PC-9 (cell line): ENCODE measurements at regions not wholly inside any gene's neighbourhood (a gene's known extent, or its start where the extent isn't known, plus 50 kb on each side); places are given as distances from the start of the nearest gene placed in this dataset.

Source experiments
- BruUV-seq: library from RNA; stranded (reverse); fragments of 400-500 nt; replicated peaks from 2 replicates; lab custom pipeline; 2021; lab: Mats Ljungman, UMichigan
- CTCF ChIA-PET: fragments of 300-600 bp; sonication (Branson Sonifier 250); formaldehyde crosslinking; loops from one replicate; lab custom pipeline; 2022; ENCODE audit warnings: antibody characterized with exemption; lab: Charles Lee
- POLR2A ChIA-PET: fragments of 300-600 bp; sonication (Branson Sonifier 250); formaldehyde crosslinking; loops from one replicate; lab custom pipeline; 2022; ENCODE audit warnings: antibody characterized with exemption; ENCODE audit not compliant: unreplicated experiment; lab: Charles Lee
- DNase-seq, 2 experiments: peaks; one replicate each; pipeline versions ENCODE4 v3.0.0 to v3.0.0-alpha.2; 2015 to 2022; ENCODE audit warnings: mixed read lengths in 1 of 2
- H2AFZ ChIP-seq: fragments of 200-600 bp; sonication (generic); 2 replicates; pipeline ENCODE4 v1.8.1; 2017; ENCODE audit warnings: antibody characterized with exemption
- H3F3A ChIP-seq: fragments of 200-600 bp; sonication (generic); 2 replicates; pipeline ENCODE4 v1.8.1; 2017; ENCODE audit warnings: antibody characterized with exemption, mild to moderate bottlenecking, low read depth; ENCODE audit not compliant: insufficient read depth
- H3K27ac ChIP-seq: fragments of 200-600 bp; sonication (generic); 2 replicates; pipeline ENCODE4 v1.6.1; 2016; ENCODE audit warnings: mixed run types
- H3K27me3 ChIP-seq: fragments of 200-600 bp; sonication (generic); 2 replicates; pipeline ENCODE4 v1.6.1; 2016; ENCODE audit warnings: low read depth, mixed run types; ENCODE audit not compliant: insufficient read depth
- H3K36me3 ChIP-seq: fragments of 200-600 bp; sonication (generic); 2 replicates; pipeline ENCODE4 v1.6.1; 2016; ENCODE audit warnings: low read depth, mixed run types
- H3K4me1 ChIP-seq: fragments of 200-600 bp; sonication (generic); replicated peaks from 2 replicates; pipeline ENCODE4 v1.6.1; 2016; ENCODE audit warnings: mixed run types; ENCODE audit not compliant: insufficient read depth
- H3K4me2 ChIP-seq: fragments of 200-600 bp; sonication (generic); 2 replicates; pipeline ENCODE4 v1.6.1; 2017; ENCODE audit warnings: mixed run types
- H3K4me3 ChIP-seq: fragments of 200-600 bp; sonication (generic); 2 replicates; pipeline ENCODE4 v1.6.1; 2016; ENCODE audit warnings: mixed run types
- H3K79me2 ChIP-seq: fragments of 200-600 bp; sonication (generic); 2 replicates; pipeline ENCODE4 v1.6.1; 2017; ENCODE audit warnings: low read depth, mixed run types
- H3K9me2 ChIP-seq: fragments of 200-600 bp; sonication (generic); 2 replicates; pipeline ENCODE4 v1.8.1; 2017; ENCODE audit warnings: mild to moderate bottlenecking; ENCODE audit not compliant: insufficient read depth
- H3K9me3 ChIP-seq: fragments of 200-600 bp; sonication (generic); 2 replicates; pipeline ENCODE4 v1.8.1; 2016; ENCODE audit warnings: low read depth; ENCODE audit not compliant: insufficient read depth
- H4K20me1 ChIP-seq: fragments of 200-600 bp; sonication (generic); 2 replicates; pipeline ENCODE4 v1.8.1; 2017; ENCODE audit not compliant: insufficient read depth
- EZH2 ChIP-seq: fragments of 200-600 bp; sonication (generic); IDR thresholded peaks from 2 replicates; pipeline ENCODE4 v1.8.0; 2017; ENCODE audit warnings: antibody characterized with exemption, low read depth
- intact Hi-C: fragments of 100-400 bp; cut with micrococcal nuclease; formaldehyde crosslinking; loops from one replicate; pipeline ENCODE4 v1.10.0; 2022; ENCODE audit not compliant: unreplicated experiment
- TF ChIP-seq, protein P1 (sequence below): fragments of 200-600 bp; sonication (generic); conservative IDR thresholded peaks from 2 replicates; pipeline ENCODE4 v1.6.1; 2017; ENCODE audit warnings: mixed run types, antibody characterized with exemption, mild to moderate bottlenecking, moderate library complexity

DNA sequence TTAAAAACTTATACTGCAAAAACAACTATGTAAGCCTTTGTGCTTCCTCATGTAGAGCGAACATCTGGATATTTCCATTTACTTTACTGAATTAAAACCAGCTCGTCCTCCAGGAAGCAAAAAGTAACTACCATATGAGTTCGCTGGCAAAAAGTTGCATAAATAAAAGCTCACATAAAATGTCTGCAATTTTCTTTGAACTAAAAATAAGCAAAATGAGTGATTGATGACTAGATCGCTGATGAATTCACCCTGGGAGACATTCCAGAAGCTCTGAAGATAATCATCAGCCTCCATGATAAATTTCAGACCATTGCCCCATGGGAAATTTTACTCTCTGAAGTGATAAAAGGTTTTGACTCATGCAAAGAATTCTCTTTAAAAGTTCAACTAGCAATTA, 67.3 kb upstream of the SACS start:
- intact Hi-C loops: no loop called here
- no peak overlapping the region for H3K4me2 ChIP-seq
- no peak for DNase-seq
- H3K27ac ChIP-seq: no peak overlapping the region
- H3K79me2 ChIP-seq: no peaks in the 10 kb centered on the region
- CTCF ChIA-PET: no interaction called here
- no peaks in the 10 kb centered on the region for H3K36me3 ChIP-seq
- no peak overlapping the region for H3K4me3 ChIP-seq
- no TSS peak for BruUV-seq
- H3K9me3 ChIP-seq: no peaks in the 10 kb centered on the region
- H3K9me2 ChIP-seq: no peaks in the 10 kb centered on the region
- TF ChIP-seq, protein P1, sequence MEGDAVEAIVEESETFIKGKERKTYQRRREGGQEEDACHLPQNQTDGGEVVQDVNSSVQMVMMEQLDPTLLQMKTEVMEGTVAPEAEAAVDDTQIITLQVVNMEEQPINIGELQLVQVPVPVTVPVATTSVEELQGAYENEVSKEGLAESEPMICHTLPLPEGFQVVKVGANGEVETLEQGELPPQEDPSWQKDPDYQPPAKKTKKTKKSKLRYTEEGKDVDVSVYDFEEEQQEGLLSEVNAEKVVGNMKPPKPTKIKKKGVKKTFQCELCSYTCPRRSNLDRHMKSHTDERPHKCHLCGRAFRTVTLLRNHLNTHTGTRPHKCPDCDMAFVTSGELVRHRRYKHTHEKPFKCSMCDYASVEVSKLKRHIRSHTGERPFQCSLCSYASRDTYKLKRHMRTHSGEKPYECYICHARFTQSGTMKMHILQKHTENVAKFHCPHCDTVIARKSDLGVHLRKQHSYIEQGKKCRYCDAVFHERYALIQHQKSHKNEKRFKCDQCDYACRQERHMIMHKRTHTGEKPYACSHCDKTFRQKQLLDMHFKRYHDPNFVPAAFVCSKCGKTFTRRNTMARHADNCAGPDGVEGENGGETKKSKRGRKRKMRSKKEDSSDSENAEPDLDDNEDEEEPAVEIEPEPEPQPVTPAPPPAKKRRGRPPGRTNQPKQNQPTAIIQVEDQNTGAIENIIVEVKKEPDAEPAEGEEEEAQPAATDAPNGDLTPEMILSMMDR: no peak
- no peak for TF ChIP-seq EZH2
- POLR2A ChIA-PET: interaction anchor here (0.6 kb wide), 1 partner anchor 214 kb away, joined by 3 read pairs; no protein-coding TSS in a partner anchor
- no peaks in the 10 kb centered on the region for H4K20me1 ChIP-seq
- no peak overlapping the region for H2AFZ ChIP-seq
- no peaks in the 10 kb centered on the region for H3K27me3 ChIP-seq
- H3F3A ChIP-seq: no peaks in the 10 kb centered on the region
- H3K4me1 ChIP-seq: no peaks in the 10 kb centered on the region

DNA sequence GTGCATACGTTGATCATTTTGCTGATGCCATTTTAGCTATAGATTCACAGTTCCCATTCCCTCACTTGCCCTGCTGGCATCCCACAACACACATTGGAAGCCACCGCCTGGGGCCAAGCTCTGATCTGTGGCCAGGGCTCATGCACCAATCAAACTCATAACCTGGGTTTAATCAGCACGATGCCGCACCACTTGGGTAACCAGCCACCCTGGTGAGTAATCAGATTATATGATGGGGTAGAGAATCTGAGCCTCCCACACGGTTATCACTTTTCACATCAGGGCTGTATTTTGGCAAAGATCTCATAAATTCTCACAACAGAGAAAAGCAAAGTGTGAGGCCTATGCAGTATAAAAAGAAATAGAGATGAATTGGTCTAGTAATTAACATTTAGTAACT, 66.0 kb upstream of the TNFRSF19 start:
- H3K9me2 ChIP-seq: no peaks in the 10 kb centered on the region
- H3K4me1 ChIP-seq: no peaks in the 10 kb centered on the region
- H3K4me3 ChIP-seq: no peak overlapping the region
- H2AFZ ChIP-seq: no peak overlapping the region
- intact Hi-C loops: no loop called here
- H3K9me3 ChIP-seq: no peaks in the 10 kb centered on the region
- no peaks in the 10 kb centered on the region for H3K36me3 ChIP-seq
- POLR2A ChIA-PET: no interaction called here
- H3K27ac ChIP-seq: no peak overlapping the region
- TF ChIP-seq EZH2: no peak
- TF ChIP-seq, protein P1: no peak
- no peak overlapping the region for H3K4me2 ChIP-seq
- CTCF ChIA-PET: no interaction called here
- H3F3A ChIP-seq: no peaks in the 10 kb centered on the region
- BruUV-seq: no TSS peak
- no peaks in the 10 kb centered on the region for H4K20me1 ChIP-seq
- no peaks in the 10 kb centered on the region for H3K27me3 ChIP-seq
- peak in 1 of 2 experiments; percentile 11 for DNase-seq
- H3K79me2 ChIP-seq: no peaks in the 10 kb centered on the region

DNA sequence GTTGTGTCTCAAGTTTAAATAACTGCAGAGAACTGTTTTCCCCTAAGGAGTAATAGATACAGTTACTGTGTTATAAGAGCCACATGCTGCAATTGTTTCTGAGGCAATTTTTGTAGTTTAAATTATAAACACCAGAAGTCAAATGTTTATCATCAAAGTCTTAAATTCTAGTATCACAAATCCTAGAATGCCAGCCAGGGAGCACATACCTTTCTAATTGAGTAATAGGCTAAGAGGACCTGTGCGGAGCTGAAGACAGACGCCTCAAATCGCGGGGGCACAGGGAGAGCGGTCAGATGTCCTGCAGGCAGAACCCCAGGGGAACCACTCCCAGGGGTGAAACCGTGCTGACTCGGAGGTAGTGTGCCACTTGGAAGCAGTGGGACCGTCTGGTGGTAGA, 65.2 kb upstream of the TNFRSF19 start:
- TF ChIP-seq EZH2: no peak
- TF ChIP-seq, protein P1: no peak
- Histone ChIP-seq H3K9me3 (no peaks in the 10 kb centered on the region), H3K27me3 (no peaks in the 10 kb centered on the region), H3K36me3 (no peaks in the 10 kb centered on the region), H3K4me2 (no peak overlapping the region), H3F3A (no peaks in the 10 kb centered on the region), H2AFZ (no peak overlapping the region), H3K4me1 (no peaks in the 10 kb centered on the region), H3K27ac (no peak overlapping the region), H4K20me1 (no peaks in the 10 kb centered on the region), H3K9me2 (no peaks in the 10 kb centered on the region), H3K79me2 (no peaks in the 10 kb centered on the region), H3K4me3 (no peak overlapping the region)
- no TSS peak for BruUV-seq
- intact Hi-C loops: no loop called here
- CTCF ChIA-PET: no interaction called here
- peak in 1 of 2 experiments; percentile 25 for DNase-seq
- POLR2A ChIA-PET: interaction anchor here (0.7 kb wide), 1 partner anchor 50 kb away, joined by 3 read pairs; no protein-coding TSS in a partner anchor
